NB4 (cell line): ENCODE measurements at regions not wholly inside any gene's neighbourhood (a gene's known extent, or its start where the extent isn't known, plus 50 kb on each side); places are given as distances from the start of the nearest gene placed in this dataset.
A peak's percentile ranks its signal among the peaks of the same experiment; 100 is the strongest.

Experiments used
- DNase-seq: peaks from one replicate; pipeline ENCODE4 v3.0.0; 2010; ENCODE audit warnings: low read depth
- H3K4me3 ChIP-seq: one replicate; pipeline ENCODE4 v1.5.1; 2011; ENCODE audit warnings: mild to moderate bottlenecking, low read depth, low read length, moderate library complexity
- MYC ChIP-seq: IDR thresholded peaks from 2 replicates; pipeline ENCODE4 v1.6.1; 2011; ENCODE audit warnings: low read depth, low read length
- POLR2A ChIP-seq: IDR thresholded peaks from 2 replicates; pipeline ENCODE4 v1.6.1; 2011; ENCODE audit warnings: mild to moderate bottlenecking; ENCODE audit not compliant: insufficient read length; ENCODE audit errors: extremely low read depth
- TF ChIP-seq, protein P1 (sequence below): IDR thresholded peaks from one replicate; pipeline ENCODE4 v1.5.1; 2012; ENCODE audit warnings: low read depth, low read length
- TF ChIP-seq, protein P2 (sequence below): IDR thresholded peaks from 2 replicates; pipeline ENCODE4 v1.6.1; 2011; ENCODE audit warnings: low read depth, low read length

- TF ChIP-seq POLR2A (no peak), MYC (no peak)
- TF ChIP-seq, protein P1, sequence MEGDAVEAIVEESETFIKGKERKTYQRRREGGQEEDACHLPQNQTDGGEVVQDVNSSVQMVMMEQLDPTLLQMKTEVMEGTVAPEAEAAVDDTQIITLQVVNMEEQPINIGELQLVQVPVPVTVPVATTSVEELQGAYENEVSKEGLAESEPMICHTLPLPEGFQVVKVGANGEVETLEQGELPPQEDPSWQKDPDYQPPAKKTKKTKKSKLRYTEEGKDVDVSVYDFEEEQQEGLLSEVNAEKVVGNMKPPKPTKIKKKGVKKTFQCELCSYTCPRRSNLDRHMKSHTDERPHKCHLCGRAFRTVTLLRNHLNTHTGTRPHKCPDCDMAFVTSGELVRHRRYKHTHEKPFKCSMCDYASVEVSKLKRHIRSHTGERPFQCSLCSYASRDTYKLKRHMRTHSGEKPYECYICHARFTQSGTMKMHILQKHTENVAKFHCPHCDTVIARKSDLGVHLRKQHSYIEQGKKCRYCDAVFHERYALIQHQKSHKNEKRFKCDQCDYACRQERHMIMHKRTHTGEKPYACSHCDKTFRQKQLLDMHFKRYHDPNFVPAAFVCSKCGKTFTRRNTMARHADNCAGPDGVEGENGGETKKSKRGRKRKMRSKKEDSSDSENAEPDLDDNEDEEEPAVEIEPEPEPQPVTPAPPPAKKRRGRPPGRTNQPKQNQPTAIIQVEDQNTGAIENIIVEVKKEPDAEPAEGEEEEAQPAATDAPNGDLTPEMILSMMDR: no peak
- TF ChIP-seq, protein P2, sequence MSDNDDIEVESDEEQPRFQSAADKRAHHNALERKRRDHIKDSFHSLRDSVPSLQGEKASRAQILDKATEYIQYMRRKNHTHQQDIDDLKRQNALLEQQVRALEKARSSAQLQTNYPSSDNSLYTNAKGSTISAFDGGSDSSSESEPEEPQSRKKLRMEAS: no peak
- DNase-seq: no peak
- H3K4me3 ChIP-seq: no peak overlapping the region
Observed at GRCh38 chr12:5186715-5187114, 143.0 kb downstream of the KCNA5 start.

GRCh38 chr12:5187136-5187535, 143.5 kb downstream of the KCNA5 start:
- TF ChIP-seq, protein P1: no peak
- TF ChIP-seq POLR2A: no peak
- DNase-seq: no peak
- H3K4me3 ChIP-seq: no peak overlapping the region

GRCh38 chr12:5188472-5188871, 144.8 kb downstream of the KCNA5 start:
- no peak overlapping the region for H3K4me3 ChIP-seq
- DNase-seq: no peak
- TF ChIP-seq POLR2A (no peak), MYC (no peak)
- TF ChIP-seq, protein P1: no peak
- TF ChIP-seq, protein P2: no peak

GRCh38 chr12:5189173-5189572, 145.5 kb downstream of the KCNA5 start:
- no peak overlapping the region for H3K4me3 ChIP-seq
- TF ChIP-seq, protein P2: no peak
- no peak for TF ChIP-seq POLR2A
- TF ChIP-seq MYC: no peak
- TF ChIP-seq, protein P1: no peak
- no peak for DNase-seq

DNA sequence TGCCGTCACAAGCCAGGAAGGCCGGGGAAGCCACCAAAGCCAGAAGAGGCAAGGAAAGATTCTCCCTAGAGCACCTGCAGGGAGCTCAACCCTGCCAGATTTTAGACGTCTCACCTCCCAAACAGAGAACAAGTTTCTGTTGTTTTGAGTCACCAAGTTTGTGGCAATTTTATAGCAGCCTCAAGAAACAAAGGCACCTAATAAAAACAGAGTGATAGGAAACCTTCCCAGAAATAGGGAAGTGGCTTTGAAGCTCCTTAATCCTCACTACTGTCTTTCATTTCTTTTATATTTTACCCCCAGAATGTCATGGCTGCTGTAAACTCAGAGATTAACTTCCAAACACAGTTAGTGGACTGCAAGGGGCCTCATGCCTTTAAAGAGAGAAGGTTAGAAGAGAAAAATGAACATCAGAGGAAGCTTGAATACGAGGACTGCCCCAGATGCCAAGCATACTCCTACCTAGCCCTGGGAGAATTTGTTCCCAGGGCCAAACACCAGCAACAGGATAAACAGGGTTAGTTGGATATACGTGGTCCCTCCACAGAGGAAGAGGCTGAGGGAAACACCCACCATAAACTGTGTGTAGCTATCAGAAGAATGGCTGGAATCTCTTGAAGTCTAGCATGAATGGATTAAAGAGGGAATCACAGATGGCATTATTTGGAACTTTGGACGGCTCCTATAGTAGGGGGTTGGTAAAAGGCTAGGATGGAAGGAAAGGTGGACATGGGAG, 148.3 kb downstream of the KCNA5 start:
- TF ChIP-seq, protein P1: no peak
- TF ChIP-seq, protein P2: no peak
- no peak for TF ChIP-seq POLR2A
- TF ChIP-seq MYC: no peak
- DNase-seq: peak; percentile 10
- H3K4me3 ChIP-seq: no peak overlapping the region

GRCh38 chr12:5192726-5193125, 149.0 kb downstream of the KCNA5 start:
- TF ChIP-seq, protein P2: no peak
- TF ChIP-seq POLR2A (no peak), MYC (no peak)
- TF ChIP-seq, protein P1: no peak
- no peak for DNase-seq
- H3K4me3 ChIP-seq: no peak overlapping the region
